ENCODE measurements at regions not wholly inside any gene's neighbourhood (a gene's known extent, or its start where the extent isn't known, plus 50 kb on each side); places are given as distances from the start of the nearest gene placed in this dataset.
"Not testable (repeated sequence)": the region's sequence is repeated elsewhere in the genome, so short reads cannot be mapped to it uniquely, and the experiment has no call there.

DNA sequence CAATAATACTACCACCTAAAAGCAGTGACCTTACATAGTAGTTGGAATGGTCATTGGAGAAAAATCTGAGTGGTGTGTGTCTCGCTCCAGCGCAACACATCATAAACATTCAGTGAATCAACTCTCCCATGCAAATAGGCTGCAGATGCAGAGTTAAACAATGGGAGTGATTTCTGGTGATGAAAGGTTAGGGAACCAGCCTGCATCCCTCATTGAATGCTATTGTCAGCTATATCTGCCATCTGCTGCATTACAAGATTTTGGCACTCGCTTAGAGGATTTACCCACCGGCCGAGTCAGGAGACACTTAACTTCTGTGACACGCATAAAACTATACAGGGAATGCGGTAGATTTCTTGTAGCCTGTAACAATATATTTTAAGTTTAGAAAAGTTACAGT, 900.9 kb downstream of the FLRT2 start:
- no peak for DNase-seq

GRCh38 chr14:86423214-86423613, 893.3 kb downstream of the FLRT2 start:
- no peak for DNase-seq

DNA sequence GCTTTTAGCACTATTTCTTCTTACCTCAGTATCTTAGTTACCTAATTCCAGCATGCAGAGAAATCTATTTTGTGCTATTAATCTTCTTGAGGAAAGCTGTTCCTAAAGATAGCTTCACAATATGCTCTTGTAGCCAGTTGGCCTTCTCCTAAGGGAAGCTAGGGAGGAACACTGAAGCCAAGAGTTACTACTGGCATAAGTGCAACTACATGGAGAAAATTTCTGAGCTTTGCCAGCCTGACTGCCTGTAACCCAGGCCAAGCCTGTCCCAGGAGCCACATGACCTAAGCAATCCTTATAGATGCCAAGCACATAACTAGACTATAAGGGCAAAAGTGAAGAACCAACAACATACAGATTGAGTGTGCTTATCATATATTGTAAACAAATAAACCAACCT, 890.2 kb downstream of the FLRT2 start:
- DNase-seq, result no peak

GRCh38 chr14:86414146-86414545, 884.2 kb downstream of the FLRT2 start:
- no peak for DNase-seq

DNA sequence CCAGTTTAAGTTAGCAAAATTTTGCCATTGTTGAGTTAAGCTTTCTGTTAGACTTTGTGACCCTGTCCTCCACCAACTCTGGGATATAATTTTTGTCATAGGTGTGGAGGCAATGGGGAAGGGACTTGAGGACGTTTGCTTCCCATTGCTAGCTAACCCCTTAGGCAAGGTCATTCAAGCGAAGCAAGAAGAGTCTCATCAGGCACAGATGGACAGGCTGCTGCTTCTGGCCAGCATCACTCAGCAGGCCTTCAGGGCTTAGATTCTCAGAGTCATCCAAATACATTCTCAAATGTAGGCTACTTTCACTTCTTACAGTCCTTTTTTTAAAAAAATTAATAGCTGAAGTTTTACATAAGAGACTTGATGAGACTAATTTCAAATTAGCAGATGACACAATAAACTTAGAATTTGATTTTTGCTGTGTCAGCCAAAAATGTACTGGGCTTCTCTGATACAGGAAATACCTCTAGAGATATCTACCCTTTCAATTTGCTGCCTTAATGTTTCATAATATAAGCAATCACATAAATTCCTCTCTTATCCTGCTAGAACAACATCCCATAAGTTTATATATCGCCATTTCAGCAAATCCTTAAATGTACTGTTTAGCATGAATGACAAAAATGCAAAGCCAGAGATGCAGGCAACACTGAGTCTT, 875.2 kb downstream of the FLRT2 start:
- DNase-seq, result no peak

DNA sequence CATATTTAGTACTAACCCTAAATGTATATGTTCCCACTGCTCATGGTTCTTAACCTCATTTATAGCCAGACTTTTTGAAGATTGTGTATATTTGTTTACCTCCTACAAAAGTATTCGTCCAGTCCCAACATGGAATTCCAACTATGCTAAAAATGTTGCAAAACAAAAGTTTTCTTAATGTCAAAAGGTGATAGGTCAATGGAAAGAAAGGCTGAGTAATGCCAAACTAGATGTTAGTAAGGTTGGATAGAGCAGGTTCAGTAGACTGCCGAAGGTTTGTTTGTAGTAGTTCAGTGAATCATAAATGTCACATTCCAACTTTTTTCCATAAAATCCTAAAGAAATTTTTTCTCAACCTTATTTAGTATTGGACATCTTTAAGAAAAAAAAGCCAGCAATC, 874.5 kb downstream of the FLRT2 start:
- no peak for DNase-seq

- DNase-seq, result no peak
Measured at GRCh38 chr14:86402545-86402944, 872.6 kb downstream of the FLRT2 start.

- no peak for DNase-seq
Measured at GRCh38 chr14:86391085-86391484, 861.1 kb downstream of the FLRT2 start.

DNA sequence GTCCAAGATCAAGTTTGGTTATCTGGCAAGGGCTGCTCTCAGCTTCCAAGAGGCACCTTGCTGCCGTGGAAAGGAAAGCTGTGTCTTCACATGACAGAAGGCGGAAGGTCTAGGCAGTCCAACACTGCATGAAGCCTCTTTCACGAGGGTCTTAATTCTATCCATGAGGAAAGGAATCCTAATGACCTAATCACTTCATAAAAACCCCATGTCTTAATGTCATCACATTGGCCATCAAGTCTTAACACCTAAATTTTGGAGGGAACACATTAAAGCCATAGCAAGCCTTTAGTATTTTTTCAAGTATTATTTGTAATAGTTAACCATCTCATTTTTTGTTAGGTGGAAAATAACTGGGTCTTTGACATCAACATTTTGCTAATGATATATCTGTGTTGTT, 858.3 kb downstream of the FLRT2 start:
- no peak for DNase-seq

DNA sequence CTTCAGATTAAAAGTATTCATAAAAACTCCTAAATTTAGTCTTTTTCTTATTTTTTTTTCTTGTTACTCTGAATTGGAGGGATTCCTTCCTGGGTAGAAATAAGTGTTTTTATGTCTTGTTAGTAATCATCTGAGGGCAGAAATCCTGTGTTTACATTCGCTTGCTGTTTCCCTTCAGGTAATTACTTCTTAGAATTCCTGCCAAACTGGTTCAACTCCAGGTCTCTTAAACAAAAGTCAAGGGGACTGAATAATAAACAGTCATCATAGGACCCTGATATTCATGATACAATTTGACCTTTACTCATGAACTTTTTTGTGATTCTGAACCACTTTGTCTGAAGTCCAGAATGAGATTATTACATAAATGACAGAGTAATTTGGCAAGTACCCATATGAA, 843.9 kb downstream of the FLRT2 start:
- DNase-seq, result no peak

DNA sequence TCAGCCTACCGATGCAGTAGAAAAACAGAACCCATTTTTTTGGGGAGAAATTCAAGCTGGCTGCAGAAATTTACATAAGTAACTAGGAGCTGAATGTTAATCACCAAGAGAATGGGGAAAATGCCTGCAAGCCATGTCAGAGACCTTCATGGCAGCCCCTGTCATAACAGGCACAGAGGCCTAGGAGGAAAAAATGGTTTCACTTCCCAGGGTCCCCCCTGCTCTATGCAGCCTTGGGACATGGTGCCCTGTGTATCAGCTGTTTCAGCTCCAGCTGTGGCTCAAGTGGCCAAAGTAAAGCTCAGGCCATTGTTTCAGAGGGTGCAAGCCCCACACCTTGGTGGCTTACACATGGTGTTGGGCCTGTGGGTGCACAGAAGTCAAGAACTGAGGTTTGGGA, 842.5 kb downstream of the FLRT2 start:
- no peak for DNase-seq

- no peak for DNase-seq
Measured at GRCh38 chr14:86364634-86365033, 834.7 kb downstream of the FLRT2 start.

DNA sequence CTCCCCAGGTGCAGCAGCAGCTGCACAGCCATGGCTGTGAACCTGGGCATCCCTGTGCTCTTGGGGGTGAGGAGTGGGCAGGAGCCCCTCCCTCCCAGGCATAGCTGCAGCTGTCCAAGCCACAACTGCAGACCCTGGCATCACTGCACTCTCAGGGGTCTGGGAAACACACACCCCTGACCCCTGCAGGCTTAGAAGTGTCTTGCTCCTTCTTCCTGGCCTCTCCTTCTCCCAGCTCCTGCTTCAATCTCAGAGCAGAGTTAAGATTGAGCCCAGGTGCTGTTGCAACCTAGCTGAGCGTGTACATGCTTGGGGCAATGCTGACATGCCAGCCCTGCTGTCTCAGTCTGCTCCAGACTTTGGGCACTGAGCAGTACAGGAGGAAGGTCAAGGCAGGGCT, 833.6 kb downstream of the FLRT2 start:
- DNase-seq, result no peak

DNA sequence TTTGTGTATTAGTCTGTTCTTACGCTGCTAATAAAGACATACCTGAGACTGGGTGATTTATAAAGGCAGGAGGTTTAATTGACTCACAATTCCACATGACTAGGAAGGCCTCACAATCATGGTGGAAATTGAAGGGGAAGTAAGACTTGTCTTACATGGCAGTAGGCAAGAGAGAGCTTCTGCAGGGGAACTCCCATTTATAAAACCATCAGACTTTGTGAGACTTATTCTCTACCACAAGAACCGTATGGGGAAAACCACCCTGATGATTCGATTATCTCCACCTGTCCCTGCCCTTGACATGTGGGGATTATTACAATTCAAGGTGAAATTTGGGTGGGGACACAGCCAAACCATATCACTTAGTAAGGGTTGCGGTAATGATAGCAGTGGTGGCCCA, 833.1 kb downstream of the FLRT2 start:
- DNase-seq, result no peak

- DNase-seq, result no peak
Measured at GRCh38 chr14:86357876-86358275, 827.9 kb downstream of the FLRT2 start.

DNA sequence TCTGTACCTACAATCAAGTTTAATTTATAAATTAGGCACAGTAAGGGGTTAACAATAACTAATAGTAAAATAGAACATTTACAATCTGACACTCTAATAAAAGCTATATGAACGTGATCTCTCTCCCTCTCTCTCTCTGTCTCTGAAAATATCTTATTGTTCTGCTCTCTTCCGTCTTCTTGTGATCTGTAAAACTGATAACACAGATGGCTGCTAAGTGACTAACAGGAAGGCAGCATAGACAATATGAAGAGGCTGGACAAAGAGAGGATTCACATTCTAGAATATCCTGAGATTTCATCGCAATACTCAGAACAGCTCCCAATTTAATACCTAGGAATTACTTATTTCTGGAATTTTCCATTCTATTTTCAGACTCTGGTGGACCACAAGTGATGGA, 827.2 kb downstream of the FLRT2 start:
- DNase-seq, result no peak

DNA sequence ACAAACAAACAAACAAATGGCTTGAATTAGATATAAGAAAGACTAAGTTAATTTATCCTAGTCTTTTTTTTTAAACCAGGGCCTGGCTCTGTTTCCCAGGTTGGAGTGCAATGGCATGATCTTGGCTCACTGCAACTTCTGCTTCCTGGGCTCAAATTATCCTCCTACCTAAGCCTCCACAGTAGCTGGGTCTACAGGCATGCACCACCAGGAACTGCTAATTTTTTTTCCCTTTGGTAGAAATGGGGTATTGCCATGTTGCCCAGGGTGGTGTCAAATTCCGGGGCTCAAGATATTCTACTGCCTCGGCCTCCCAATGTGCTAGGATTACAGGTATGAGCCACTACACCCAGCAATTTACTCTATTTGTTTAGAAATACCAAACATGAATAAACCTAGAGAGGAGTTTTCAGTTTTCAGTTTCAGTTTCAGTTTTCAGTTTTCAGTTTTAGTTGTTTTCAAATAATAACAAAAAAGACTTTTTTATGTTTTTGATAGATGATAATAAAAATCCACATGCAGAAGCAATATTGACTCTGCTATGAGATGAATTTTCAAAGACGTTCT, 817.0 kb downstream of the FLRT2 start:
- DNase-seq, result no peak

DNA sequence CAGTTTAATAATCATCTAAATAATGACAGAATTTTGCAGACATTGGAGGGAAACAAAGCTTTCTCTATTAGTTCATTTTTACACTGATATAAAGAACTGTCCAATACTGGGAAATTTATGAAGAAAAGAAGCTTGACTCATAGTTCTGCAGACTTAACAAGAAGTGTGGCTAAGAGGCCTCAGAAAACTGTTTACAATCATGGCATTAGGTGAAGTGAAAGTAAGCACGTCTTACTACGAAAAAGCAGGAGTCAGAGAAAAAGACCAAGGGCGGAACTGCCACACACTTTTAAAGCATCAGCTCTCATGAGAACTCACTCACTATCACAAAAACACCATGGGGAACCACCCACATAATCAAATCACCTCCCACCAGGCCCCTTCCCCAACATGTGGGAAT, 804.4 kb downstream of the FLRT2 start:
- DNase-seq, result no peak

DNA sequence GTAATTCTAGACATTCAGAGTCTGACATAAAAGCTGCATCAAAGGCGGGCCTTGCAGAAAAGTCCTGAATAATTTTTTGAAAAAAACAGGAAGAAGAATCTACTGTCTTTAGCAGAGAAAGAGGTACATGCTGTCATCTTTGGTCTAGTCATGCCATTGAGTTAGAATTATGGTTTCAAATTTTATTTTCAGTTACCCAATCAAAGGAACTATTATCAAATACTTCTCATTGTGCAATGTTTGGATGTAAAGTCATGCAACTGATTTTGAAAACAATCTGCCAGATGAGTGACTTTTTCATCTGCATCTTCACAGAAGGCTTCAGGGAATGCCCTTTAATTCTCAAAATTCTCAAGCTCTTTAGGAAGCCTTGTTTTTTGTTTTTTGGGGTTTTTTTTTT, 803.5 kb downstream of the FLRT2 start:
- DNase-seq, result no peak

DNA sequence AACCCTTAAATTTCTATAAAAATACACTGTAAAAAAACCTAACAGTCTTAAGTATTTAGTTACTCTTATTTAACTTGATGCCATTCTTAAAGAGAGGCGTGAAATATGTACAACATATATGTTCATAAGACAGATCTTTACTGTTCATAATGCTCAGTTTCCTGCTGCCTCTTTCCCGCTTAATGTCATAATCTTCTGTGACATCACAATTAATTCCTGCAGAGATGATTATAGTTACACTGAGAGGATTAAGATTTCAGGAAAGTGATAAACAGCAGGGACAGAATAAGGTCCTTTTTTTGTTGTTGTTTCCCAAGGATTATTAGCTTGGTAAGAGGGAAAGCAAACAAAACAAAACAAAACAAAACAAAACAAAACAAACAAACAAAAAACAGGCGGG, 801.4 kb downstream of the FLRT2 start:
- no peak for DNase-seq

DNA sequence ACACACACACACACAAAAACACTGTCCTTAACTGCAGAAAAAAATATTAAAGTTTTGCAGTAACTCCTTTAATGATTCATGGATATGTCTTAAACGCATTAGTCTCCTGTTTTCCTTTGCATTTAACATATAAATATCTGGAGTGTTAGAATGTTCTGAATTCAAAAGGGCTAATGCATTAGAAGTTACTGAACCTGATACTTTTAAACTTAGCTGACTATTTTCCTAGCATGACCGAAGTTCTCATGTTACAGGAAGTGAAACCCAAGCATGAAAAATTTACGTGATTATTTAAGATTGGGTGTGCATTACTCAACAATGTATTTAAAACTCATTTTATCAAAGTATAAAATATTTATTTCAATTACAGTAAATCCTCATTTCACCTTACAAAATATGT, 791.2 kb downstream of the FLRT2 start:
- no peak for DNase-seq

DNA sequence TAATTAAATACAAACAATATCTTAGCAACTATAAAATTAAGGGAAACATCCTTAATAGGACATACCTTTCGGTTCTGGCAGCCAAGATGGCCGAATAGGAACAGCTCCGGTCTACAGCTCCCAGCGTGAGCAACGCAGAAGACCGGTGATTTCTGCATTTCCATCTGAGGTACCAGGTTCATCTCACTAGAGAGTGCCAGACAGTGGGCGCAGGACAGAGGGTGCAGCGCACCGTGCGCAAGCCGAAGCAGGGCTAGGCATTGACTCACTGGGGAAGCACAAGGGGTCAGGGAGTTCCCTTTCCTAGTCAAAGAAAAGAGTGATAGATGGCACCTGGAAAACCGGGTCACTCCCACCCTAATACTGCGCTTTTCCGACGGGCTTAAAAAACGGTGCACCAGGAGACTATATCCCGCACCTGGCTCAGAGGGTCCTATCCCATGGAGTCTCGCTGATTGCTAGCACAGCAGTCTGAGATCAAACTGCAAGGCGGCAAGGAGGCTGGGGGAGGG, 782.3 kb downstream of the FLRT2 start:
- DNase-seq, result not testable (repeated sequence)

DNA sequence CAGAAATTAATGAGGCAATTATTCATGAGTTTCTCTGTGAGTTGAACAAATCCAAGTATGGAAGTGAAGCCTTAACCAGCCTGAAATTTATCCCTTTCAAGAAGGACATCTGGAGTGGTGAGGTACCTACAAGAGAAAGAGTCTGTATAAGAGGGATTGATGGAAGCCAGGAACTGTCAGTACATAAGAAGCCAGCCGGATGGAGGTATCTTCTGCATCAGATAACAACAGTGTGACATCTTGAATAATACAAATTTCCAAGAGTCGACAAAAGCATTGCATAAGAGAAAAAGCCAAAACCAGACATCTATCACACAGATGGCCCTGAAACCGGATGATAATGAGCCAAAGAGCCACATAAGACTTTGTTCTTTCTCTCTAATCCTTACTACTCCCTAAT, 781.2 kb downstream of the FLRT2 start:
- DNase-seq, result no peak

DNA sequence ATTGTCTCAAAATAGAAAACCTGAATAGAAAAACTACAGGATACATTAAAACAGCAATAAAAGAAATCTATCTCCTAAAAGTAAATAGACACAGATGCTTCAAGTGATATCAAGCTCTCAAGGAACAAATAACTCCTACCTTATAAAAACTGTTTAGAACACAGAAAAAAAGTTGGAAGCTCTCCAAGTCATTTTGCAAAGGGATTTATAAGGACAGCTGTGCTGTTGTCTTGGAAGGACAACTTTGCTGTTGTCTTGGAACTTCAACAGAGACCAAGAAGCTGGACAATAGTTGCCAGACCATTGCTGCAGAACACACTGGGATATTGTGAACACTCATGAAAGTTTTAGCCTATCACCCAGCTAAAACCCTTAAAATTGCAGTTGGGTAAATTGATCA, 780.7 kb downstream of the FLRT2 start:
- no peak for DNase-seq

GRCh38 chr14:86310148-86310547, 780.2 kb downstream of the FLRT2 start:
- no peak for DNase-seq
